ENCODE measurements at regions not wholly inside any gene's neighbourhood (a gene's known extent, or its start where the extent isn't known, plus 50 kb on each side); places are given as distances from the start of the nearest gene placed in this dataset.

- H3K36me3 ChIP-seq (ENCODE audit: control insufficient read depth in 2 of 2, extremely low read depth in 1 of 2, insufficient read depth in 2 of 2, low read length in 2 of 2), result no peaks in the 10 kb centered on the region
Measured at GRCh38 chr4:170818786-170819185, 729.0 kb upstream of the AADAT start.

More at GRCh38 chr4:170818786-170819185, 729.0 kb upstream of the AADAT start:
- BruUV-seq (replicated peaks), result no TSS peak
- no peak for DNase-seq (ENCODE audit: low read depth, low spot score)
- TF ChIP-seq GATA2 (IDR thresholded peaks at IDR 0.05; ENCODE audit: insufficient read depth, insufficient read length, low read depth, low read length), result no peak
- TF ChIP-seq EZH2 (IDR thresholded peaks at IDR 0.05; ENCODE audit: borderline replicate concordance, low read depth, low read length, severe bottlenecking), result no peak
- no peak for TF ChIP-seq POLR2AphosphoS5 (IDR thresholded peaks at IDR 0.05; ENCODE audit: insufficient read depth, low read depth, low read length)
- no peak for TF ChIP-seq POLR2A (IDR thresholded peaks at IDR 0.05; ENCODE audit: low read depth, low read length)
- no peak for TF ChIP-seq JUN (IDR thresholded peaks at IDR 0.05; ENCODE audit: borderline replicate concordance, insufficient read depth, insufficient read length, low read depth)
- TF ChIP-seq MYC (IDR thresholded peaks at IDR 0.05; ENCODE audit: low read depth, low read length), result no peak
- TF ChIP-seq MAX (IDR thresholded peaks at IDR 0.05; ENCODE audit: insufficient read depth, insufficient read length), result no peak
- no peak for TF ChIP-seq CTCF (IDR thresholded peaks at IDR 0.05; ENCODE audit: extremely low read depth in 1 of 2, insufficient read depth in 1 of 2, low read depth in 1 of 2, low read length in 2 of 2)
- TF ChIP-seq FOS (IDR thresholded peaks at IDR 0.05; ENCODE audit: borderline replicate concordance, insufficient read depth, low read length), result no peak
- Histone ChIP-seq H3K4me1 (ENCODE audit: control insufficient read depth, extremely low read depth, insufficient read depth, low read length) (no peaks in the 10 kb centered on the region), H3K27ac (ENCODE audit: insufficient read depth, low read depth, low read length) (no peak overlapping the region), H4K20me1 (replicated peaks; ENCODE audit: control insufficient read depth, extremely low read depth, insufficient read depth, low read length) (no peaks in the 10 kb centered on the region), H3K79me2 (ENCODE audit: control insufficient read depth, insufficient read depth, low read length) (no peaks in the 10 kb centered on the region), H3K4me2 (ENCODE audit: insufficient read depth, low read length) (no peak overlapping the region), H3K9me3 (replicated peaks; ENCODE audit: control insufficient read depth, insufficient read depth, low read length) (peaks cover 3% of the 10 kb centered on the region), H2AFZ (ENCODE audit: low read depth, low read length) (no peak overlapping the region), H3K9me1 (replicated peaks; ENCODE audit: control insufficient read depth, extremely low read depth, insufficient read depth, low read length) (no peaks in the 10 kb centered on the region), H3K27me3 (ENCODE audit: control insufficient read depth in 2 of 2, insufficient read depth in 2 of 2, low read length in 2 of 2) (no peaks in the 10 kb centered on the region), H3K4me3 (replicated peaks in 1 of 3; ENCODE audit: insufficient read depth in 1 of 3, low read depth in 1 of 3, low read length in 3 of 3) (no peak overlapping the region), H3K9ac (replicated peaks; ENCODE audit: extremely low read depth, insufficient read depth, low read length) (no peak overlapping the region)
- dilution Hi-C loops (cut with MboI; ENCODE audit: extremely low pct_ligation_motif_present, low sequenced_read_pairs) (no loop called here), intact Hi-C loops (cut with micrococcal nuclease) (no loop called here)
- CTCF ChIA-PET, result no interaction called here
- POLR2A ChIA-PET, result no interaction called here
- no peak for FAIRE-seq
